ENCODE measurements at regions not wholly inside any gene's neighbourhood (a gene's known extent, or its start where the extent isn't known, plus 50 kb on each side); places are given as distances from the start of the nearest gene placed in this dataset.

GRCh38 chr6:85285114-85285513, 164.8 kb upstream of the NT5E start:
- no peak overlapping the region for H3K4me3 ChIP-seq (ENCODE audit: insufficient read depth, low read depth, low read length)
- no peaks in the 10 kb centered on the region for H3K9me3 ChIP-seq (ENCODE audit: insufficient read depth, low read depth, low read length)
- no peaks in the 10 kb centered on the region for H4K20me1 ChIP-seq (ENCODE audit: insufficient read depth, low read length)
- H3K4me1 ChIP-seq (ENCODE audit: insufficient read depth, low read length), result no peaks in the 10 kb centered on the region
- Mint-ChIP-seq H3K9me3 (ENCODE audit: unreplicated experiment) (peaks cover 4% of the 10 kb centered on the region), H3K4me1 (ENCODE audit: low read depth, unreplicated experiment) (no peaks in the 10 kb centered on the region), H3K36me3 (ENCODE audit: low read depth, unreplicated experiment) (no peaks in the 10 kb centered on the region), H3K27me3 (ENCODE audit: low read depth, unreplicated experiment) (peaks cover 5% of the 10 kb centered on the region), H3K4me3 (ENCODE audit: unreplicated experiment) (no peak overlapping the region), H3K27ac (ENCODE audit: unreplicated experiment) (no peak overlapping the region)
- H3K36me3 ChIP-seq (ENCODE audit: insufficient read depth, low read length), result no peaks in the 10 kb centered on the region
- H3K4me2 ChIP-seq (ENCODE audit: low read length), result no peak overlapping the region
- H3K79me2 ChIP-seq (ENCODE audit: insufficient read depth, low read length), result no peaks in the 10 kb centered on the region
- H3K9ac ChIP-seq (ENCODE audit: low read length), result no peak overlapping the region
- FAIRE-seq (no peak), DNase-seq (ENCODE audit: low read depth) (no peak)
- TF ChIP-seq CTCF (IDR thresholded peaks at IDR 0.05; ENCODE audit: insufficient read depth, low read depth, low read length), result no peak
- no peak for TF ChIP-seq EZH2 (IDR thresholded peaks at IDR 0.05; ENCODE audit: insufficient read depth, low read length)
- no peak overlapping the region for H2AFZ ChIP-seq (ENCODE audit: low read depth, low read length)
- H3K27me3 ChIP-seq (ENCODE audit: insufficient read depth, low read length), result no peaks in the 10 kb centered on the region
- H3K27ac ChIP-seq (ENCODE audit: low read depth, low read length), result no peak overlapping the region

GRCh38 chr6:85283436-85283835, 166.4 kb upstream of the NT5E start:
- H3K4me1 ChIP-seq (ENCODE audit: insufficient read depth, low read length), result no peaks in the 10 kb centered on the region

More at GRCh38 chr6:85283436-85283835, 166.4 kb upstream of the NT5E start:
- Mint-ChIP-seq H3K9me3 (ENCODE audit: unreplicated experiment) (peaks cover 4% of the 10 kb centered on the region), H3K27ac (ENCODE audit: unreplicated experiment) (no peak overlapping the region), H3K4me3 (ENCODE audit: unreplicated experiment) (no peak overlapping the region), H3K36me3 (ENCODE audit: low read depth, unreplicated experiment) (no peaks in the 10 kb centered on the region), H3K27me3 (ENCODE audit: low read depth, unreplicated experiment) (peaks cover 5% of the 10 kb centered on the region), H3K4me1 (ENCODE audit: low read depth, unreplicated experiment) (no peaks in the 10 kb centered on the region)
- Histone ChIP-seq H2AFZ (ENCODE audit: low read depth, low read length) (no peak overlapping the region), H3K36me3 (ENCODE audit: insufficient read depth, low read length) (no peaks in the 10 kb centered on the region), H3K79me2 (ENCODE audit: insufficient read depth, low read length) (no peaks in the 10 kb centered on the region), H3K9ac (ENCODE audit: low read length) (no peak overlapping the region), H3K27ac (ENCODE audit: low read depth, low read length) (no peak overlapping the region), H3K4me2 (ENCODE audit: low read length) (no peak overlapping the region), H3K4me3 (ENCODE audit: insufficient read depth, low read depth, low read length) (no peak overlapping the region), H3K9me3 (ENCODE audit: insufficient read depth, low read depth, low read length) (no peaks in the 10 kb centered on the region), H3K27me3 (ENCODE audit: insufficient read depth, low read length) (no peaks in the 10 kb centered on the region), H4K20me1 (ENCODE audit: insufficient read depth, low read length) (no peaks in the 10 kb centered on the region)
- FAIRE-seq (no peak), DNase-seq (ENCODE audit: low read depth) (no peak)
- no peak for TF ChIP-seq EZH2 (IDR thresholded peaks at IDR 0.05; ENCODE audit: insufficient read depth, low read length)
- no peak for TF ChIP-seq CTCF (IDR thresholded peaks at IDR 0.05; ENCODE audit: insufficient read depth, low read depth, low read length)
